NB4 (cell line): ENCODE measurements at regions not wholly inside any gene's neighbourhood (a gene's known extent, or its start where the extent isn't known, plus 50 kb on each side); places are given as distances from the start of the nearest gene placed in this dataset.

Source experiments
- MYC ChIP-seq: IDR thresholded peaks from 2 replicates; pipeline ENCODE4 v1.6.1; 2011; ENCODE audit warnings: low read depth, low read length
- POLR2A ChIP-seq: IDR thresholded peaks from 2 replicates; pipeline ENCODE4 v1.6.1; 2011; ENCODE audit warnings: mild to moderate bottlenecking; ENCODE audit not compliant: insufficient read length; ENCODE audit errors: extremely low read depth
- TF ChIP-seq, protein P1 (sequence below): IDR thresholded peaks from one replicate; pipeline ENCODE4 v1.5.1; 2012; ENCODE audit warnings: low read depth, low read length
- TF ChIP-seq, protein P2 (sequence below): IDR thresholded peaks from 2 replicates; pipeline ENCODE4 v1.6.1; 2011; ENCODE audit warnings: low read depth, low read length

DNA sequence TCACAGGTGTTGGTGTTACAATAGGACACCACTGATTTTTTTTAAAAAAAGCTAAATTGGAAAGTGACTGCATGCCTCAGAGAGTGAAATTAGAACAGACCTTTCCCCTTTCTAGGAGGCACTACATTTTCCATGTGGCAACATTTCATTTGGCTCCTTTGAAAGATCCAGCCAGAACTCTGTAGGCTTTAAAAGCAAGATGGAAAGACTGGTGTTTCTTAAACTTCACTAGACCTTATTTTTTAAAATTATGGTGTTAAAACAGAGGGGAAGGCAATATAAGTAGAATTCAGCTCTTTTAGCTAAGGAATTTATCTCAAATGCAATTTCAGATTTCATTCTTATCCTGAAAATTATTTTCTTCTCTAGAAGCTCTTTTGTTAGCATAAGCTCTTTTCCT lies 317.6 kb upstream of the TGFBR2 start:
- TF ChIP-seq POLR2A (no peak), MYC (no peak)
- TF ChIP-seq, protein P1, sequence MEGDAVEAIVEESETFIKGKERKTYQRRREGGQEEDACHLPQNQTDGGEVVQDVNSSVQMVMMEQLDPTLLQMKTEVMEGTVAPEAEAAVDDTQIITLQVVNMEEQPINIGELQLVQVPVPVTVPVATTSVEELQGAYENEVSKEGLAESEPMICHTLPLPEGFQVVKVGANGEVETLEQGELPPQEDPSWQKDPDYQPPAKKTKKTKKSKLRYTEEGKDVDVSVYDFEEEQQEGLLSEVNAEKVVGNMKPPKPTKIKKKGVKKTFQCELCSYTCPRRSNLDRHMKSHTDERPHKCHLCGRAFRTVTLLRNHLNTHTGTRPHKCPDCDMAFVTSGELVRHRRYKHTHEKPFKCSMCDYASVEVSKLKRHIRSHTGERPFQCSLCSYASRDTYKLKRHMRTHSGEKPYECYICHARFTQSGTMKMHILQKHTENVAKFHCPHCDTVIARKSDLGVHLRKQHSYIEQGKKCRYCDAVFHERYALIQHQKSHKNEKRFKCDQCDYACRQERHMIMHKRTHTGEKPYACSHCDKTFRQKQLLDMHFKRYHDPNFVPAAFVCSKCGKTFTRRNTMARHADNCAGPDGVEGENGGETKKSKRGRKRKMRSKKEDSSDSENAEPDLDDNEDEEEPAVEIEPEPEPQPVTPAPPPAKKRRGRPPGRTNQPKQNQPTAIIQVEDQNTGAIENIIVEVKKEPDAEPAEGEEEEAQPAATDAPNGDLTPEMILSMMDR, result no peak
- TF ChIP-seq, protein P2, sequence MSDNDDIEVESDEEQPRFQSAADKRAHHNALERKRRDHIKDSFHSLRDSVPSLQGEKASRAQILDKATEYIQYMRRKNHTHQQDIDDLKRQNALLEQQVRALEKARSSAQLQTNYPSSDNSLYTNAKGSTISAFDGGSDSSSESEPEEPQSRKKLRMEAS, result no peak
